ENCODE measurements at regions not wholly inside any gene's neighbourhood (a gene's known extent, or its start where the extent isn't known, plus 50 kb on each side); places are given as distances from the start of the nearest gene placed in this dataset.
"Not testable (repeated sequence)": the region's sequence is repeated elsewhere in the genome, so short reads cannot be mapped to it uniquely, and the experiment has no call there.

DNA sequence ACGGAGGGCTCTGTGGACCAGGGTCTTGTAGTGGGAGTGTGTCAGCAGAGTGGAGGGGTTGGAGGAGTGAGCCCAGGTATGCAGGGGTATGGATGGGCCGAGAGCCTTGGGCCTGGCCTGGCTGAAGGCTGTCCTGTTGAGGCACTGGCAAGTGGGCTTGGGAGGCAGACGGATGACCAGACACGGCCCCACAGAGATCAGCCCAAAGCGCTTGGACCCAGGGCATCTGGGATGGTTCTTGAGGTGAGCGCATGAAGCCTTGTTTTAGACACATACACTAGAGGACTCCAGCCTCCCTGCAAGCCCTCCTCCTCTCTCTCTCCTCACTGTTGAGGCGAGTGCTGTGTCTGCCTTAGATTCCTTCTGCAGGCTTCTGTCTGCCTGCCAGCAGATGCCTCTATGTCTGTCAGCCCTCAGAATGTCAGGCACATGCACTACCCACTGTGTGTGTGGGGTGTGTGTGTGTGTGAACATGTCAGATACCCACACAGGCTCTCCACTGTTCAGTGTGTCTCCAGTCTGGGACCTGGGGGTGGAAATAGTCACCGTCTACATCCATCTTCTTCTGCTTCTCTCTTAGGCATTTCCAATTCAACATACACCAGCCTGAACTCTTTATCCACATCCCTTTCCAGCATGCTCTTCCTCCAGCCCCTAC is 218.0 kb upstream of the PLGLB1 start:
- H3K4me3 ChIP-seq (ENCODE audit: low read depth, low read length), result not testable (repeated sequence)
- TF ChIP-seq, protein P1, sequence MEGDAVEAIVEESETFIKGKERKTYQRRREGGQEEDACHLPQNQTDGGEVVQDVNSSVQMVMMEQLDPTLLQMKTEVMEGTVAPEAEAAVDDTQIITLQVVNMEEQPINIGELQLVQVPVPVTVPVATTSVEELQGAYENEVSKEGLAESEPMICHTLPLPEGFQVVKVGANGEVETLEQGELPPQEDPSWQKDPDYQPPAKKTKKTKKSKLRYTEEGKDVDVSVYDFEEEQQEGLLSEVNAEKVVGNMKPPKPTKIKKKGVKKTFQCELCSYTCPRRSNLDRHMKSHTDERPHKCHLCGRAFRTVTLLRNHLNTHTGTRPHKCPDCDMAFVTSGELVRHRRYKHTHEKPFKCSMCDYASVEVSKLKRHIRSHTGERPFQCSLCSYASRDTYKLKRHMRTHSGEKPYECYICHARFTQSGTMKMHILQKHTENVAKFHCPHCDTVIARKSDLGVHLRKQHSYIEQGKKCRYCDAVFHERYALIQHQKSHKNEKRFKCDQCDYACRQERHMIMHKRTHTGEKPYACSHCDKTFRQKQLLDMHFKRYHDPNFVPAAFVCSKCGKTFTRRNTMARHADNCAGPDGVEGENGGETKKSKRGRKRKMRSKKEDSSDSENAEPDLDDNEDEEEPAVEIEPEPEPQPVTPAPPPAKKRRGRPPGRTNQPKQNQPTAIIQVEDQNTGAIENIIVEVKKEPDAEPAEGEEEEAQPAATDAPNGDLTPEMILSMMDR (conservative IDR thresholded peaks at IDR 0.05; ENCODE audit: low read depth, low read length), result peak; percentile 47
- DNase-seq (ENCODE audit: low read depth), result peak; percentile 38

DNA sequence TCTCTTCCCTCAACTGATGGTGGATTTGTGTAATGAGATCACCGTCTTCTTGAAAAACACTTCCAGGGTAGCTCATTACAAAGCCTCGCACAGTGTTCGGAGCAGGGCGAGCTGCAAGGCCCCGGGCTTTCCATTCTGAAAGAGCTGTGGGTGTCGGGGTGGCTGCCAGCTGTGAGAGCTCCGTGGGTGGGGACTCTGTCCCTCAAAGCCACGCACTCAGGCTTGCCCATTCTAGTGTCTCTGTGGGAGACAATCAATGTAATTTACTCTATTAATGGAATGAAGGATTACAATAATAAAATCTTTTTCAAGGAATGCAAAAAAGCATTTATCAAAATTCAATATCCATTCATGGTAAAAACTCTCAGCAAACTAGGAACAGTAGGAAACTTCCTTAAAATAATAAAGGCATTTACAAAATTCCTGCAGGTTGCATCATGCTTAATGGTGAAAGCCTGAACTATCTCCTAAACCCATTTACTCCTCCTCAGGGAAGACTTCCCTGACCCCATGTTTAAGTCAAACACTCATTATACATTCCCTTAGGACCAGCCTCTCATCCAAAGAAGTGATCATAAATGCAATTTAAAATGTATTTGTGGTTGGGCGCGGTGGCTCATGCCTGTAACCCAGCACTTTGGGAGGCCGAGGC is 224.5 kb upstream of the PLGLB1 start:
- DNase-seq (ENCODE audit: low read depth); H3K4me3 ChIP-seq (ENCODE audit: low read depth, low read length): not testable (repeated sequence)

DNA sequence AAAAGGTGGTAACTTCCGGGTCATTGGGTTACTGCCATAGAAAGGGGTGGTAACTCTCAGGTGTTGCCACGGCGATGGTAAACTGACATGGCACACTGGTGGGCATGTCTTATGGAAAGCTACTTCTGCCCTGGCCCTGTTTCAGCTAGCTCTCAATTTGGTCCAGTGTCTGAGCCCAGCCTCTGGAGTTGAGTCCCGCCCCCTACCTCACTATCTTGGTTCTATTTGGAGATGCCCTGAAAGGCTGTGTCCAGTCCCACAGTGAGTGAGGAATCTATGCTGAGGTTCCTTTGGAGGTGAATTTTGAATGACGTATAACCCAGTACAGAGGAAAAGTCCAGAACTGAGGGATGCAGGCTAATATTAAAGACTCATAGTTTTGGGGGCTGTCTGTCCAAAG is 230.4 kb upstream of the PLGLB1 start:
- H3K4me3 ChIP-seq (ENCODE audit: low read depth, low read length), result not testable (repeated sequence)

DNA sequence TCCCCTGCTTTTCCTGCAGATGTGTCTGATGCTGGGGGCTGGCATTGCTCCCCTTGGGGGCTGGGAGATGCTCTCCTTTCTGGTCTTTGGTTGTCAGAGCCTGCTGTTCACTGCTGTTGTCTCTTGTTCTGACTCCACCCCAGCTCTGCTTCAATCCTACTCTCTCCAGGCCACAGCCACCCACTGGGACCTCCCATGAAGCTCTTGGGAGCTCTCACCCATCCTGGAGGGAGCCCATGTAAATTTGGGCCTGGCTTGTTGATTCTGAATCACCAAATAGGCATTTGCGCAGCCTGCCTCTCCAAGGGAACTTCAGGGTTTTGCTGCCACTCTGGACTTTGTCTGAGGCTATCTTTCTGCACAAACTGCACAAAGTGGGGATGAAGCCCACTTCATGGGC is 232.9 kb upstream of the PLGLB1 start:
- not testable (repeated sequence) for DNase-seq (ENCODE audit: low read depth); H3K4me3 ChIP-seq (ENCODE audit: low read depth, low read length)

More for the DNA sequence above, 230.4 kb upstream of the PLGLB1 start:
- not testable (repeated sequence) for DNase-seq (ENCODE audit: low read depth)

DNA sequence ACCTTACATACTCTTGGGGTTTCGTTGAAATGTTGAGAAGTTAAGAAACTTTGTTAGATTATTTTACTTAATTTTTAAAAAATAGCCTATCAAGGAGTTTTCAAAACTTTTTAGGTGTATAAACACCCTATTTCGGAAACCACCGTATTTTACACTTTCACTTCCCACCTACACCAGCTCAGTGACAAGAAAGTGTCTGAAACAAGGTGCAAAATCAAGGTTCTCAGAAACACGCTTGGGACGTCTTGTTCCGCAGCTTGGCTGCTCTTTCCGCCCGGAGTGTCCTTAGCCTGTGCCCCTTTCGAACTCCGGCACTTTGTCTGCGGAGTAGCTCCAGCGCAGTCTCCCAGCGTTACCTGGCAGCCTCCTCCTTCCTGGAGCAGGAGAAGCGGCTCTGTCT is 233.8 kb upstream of the PLGLB1 start:
- not testable (repeated sequence) for DNase-seq (ENCODE audit: low read depth)

DNA sequence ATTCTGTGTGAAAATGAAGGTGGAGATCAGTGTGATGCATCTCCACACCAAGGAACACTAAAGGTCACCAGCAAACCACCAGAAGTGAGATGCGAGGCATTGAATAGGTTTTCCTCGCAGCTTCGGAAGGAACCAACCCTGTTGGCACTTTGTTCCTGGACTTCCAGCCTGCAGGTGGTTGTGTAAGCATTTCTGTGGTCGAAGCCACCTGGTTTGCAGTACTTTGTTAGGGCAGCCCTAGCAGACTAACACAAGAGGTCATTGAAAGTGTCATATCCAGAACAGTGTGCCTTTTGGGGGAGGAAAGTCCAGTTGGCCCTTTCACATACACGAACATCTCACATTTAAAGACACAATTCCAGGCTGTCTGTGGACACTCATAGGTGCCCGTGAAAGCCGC is 237.2 kb upstream of the PLGLB1 start:
- H3K4me3 ChIP-seq (ENCODE audit: low read depth, low read length); DNase-seq (ENCODE audit: low read depth): not testable (repeated sequence)

More for the DNA sequence above, 233.8 kb upstream of the PLGLB1 start:
- not testable (repeated sequence) for H3K4me3 ChIP-seq (ENCODE audit: low read depth, low read length)

DNA sequence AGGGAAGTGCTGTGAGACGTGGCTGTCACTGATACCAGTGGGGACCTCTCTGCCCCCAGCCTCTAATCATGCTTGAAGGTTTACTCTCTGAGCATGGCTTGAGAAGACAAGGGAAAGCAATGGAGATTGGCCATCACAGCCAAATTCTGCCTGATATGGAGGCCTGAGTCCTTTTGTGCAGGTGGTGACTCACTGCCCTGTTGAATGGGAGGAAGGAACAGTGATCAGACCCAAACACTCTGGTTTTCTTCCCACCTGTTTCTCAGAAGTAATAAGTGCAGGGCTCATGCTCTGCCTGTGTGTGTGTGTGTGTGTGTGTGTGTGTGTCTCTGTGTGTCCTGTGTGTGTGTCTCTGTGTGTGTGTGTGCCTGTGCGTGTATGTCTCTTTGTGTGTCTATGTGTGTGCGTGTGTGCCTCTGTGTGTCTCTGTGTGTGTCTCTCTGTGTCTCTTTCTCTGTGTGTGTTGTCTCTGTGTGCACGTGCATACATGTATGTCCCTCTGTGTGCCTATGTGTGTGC is 240.6 kb upstream of the PLGLB1 start:
- DNase-seq (ENCODE audit: low read depth); H3K4me3 ChIP-seq (ENCODE audit: low read depth, low read length): not testable (repeated sequence)

DNA sequence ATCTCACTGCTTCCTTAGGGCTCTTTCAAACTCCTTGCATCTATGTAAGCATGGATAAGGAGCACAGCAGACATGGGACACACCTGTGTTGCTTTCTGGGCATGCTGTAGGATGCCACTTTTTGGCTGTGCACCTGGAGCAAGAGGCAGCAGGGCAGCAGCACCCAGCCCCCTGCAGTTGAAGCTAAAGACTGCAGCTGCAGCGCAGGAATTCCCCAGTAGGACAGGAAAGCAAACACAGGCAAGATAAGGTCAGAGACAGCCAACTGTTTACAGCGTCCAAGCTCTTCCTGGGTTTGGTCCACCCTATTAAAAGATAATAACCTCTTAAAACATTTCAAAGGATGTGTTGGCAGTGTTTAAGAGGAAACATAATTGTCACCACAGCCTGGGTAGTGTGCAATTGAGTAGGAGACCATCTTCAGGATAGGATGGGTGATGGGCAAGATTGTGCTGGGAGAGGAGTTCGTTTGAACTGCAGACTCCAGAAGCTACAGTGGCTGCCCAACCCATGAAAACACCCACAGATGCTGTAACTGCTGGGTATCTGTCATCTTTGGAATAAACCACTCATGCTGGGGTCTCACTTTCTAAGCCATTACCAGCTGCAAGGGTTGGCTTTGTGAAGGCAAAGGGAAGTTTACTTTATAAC is 242.3 kb upstream of the PLGLB1 start:
- not testable (repeated sequence) for DNase-seq (ENCODE audit: low read depth); H3K4me3 ChIP-seq (ENCODE audit: low read depth, low read length)

DNA sequence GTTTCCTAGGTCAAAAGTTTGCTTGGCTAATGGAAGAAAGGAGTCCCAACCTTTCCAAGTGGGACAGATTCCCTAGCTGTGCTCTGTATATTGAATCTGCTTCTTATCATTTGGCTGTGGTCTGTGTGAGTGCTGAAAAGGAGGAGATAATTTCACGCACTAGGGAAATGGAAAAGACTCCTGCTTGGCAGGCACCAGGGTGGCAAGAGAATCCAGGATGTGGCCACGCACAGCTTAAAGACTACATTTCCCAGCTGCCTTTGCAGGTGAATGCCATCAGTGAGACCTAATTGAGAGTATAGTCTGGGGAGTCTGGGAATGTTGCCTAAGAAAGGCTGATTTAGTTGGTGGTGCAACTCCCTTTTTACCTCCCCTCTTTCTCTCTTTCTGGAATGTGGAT is 253.5 kb upstream of the PLGLB1 start:
- not testable (repeated sequence) for DNase-seq (ENCODE audit: low read depth); H3K4me3 ChIP-seq (ENCODE audit: low read depth, low read length)

DNA sequence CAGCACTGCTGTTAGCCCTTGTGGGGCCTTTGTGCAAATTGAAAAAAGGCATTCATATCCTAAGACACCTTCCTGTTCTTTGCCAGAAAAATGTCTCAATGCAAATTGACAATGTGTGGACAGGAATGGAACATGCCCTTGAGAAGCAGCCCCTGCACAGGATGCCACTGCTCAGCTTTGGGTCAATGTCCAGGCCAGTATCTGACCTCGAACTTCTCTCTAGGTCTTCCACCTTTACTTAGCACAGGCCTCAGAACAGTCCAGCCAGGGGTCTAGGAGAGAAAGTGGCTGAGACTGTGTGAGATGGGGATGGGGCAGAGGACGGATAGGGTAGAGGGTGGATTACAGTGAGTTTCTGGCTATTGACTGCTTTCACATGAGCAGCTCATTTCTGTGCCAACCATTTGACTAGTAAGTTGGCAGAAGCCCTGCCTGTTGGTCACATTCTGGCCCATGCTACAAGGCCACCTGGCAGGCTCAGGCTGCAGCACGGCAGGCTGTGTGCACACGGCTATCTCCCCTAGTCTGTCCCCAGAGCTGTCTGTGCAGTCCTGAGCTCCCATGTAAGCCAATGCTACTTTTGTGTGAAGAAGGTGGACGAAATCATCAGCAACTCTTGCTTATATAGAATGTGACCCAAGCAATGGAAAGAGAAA is 254.5 kb upstream of the PLGLB1 start:
- DNase-seq (ENCODE audit: low read depth), result not testable (repeated sequence)

DNA sequence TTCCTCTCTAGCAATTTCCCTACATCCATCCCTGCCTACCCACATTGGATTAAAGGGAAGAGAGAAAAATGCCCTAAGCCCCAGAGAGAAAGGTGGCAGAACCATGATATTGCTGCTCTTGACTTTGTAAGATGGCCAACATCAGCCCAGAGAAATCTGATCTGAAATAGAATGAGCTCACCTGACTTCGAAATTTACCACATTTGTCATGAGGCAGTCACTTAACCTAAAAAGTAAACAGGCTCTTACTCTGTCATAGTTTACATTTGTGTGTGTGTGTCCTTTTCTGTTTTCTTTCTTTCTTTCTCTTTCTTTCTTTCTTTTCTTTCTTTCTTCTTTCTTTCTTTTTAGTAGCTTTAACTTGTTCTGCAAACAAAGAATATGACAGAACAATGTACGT is 255.0 kb upstream of the PLGLB1 start:
- not testable (repeated sequence) for H3K4me3 ChIP-seq (ENCODE audit: low read depth, low read length); DNase-seq (ENCODE audit: low read depth)

More for the DNA sequence above, 254.5 kb upstream of the PLGLB1 start:
- H3K4me3 ChIP-seq (ENCODE audit: low read depth, low read length), result not testable (repeated sequence)

DNA sequence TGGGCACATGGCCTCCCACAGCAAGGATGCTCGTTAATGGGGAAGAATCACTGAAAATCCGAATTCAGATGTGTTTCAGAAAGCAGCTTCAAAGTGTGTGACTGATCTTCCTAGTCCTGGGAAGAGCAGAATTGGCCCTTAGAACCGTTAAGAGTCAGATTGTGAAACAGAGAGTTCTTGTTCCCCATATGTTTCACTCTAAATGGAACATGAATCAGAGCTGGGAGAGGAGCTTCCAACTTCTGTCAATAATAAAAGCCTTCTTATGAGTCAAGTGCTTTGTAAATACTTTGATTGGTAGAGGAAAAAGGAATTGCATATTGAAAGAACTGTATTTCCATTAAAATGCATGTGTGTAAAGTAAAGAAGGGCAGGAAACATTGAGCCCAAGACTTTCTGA is 256.1 kb upstream of the PLGLB1 start:
- not testable (repeated sequence) for H3K4me3 ChIP-seq (ENCODE audit: low read depth, low read length); DNase-seq (ENCODE audit: low read depth)

DNA sequence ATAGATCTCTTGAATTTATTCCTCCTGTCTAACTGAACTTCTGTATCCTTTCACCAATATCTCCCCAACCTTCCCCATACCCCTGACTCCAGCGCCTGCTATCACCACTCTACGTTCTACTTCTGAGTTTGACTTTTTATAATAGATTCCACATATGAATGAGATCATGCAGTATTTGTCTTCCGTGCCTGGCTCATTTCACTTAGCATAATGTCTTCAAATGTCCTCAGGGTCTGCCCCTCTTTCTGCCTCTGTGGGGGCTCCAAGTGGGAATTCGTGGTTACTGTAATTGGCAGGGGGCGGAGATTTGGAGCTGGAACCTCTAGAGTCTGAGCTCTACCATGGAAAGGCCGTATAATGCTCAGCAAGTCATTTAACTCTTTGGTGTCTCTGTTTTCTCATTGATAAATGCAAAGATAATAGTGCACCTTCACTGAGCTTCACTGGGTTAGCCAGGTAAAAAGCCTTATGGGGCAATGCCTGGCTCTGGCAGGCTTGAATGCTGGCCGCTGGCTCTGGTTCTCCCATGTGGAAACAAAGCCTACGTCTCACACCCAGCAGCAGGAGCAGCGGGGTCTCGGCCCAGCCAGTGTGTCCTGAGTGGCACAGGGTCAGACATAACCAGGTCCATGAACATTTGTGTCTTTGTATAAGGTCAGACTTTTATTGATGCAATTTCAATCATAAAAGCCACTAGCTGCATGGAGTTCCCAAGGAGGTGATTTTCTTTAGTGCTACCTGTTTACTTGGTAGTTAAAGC is 259.1 kb upstream of the PLGLB1 start:
- not testable (repeated sequence) for H3K4me3 ChIP-seq (ENCODE audit: low read depth, low read length); DNase-seq (ENCODE audit: low read depth)

DNA sequence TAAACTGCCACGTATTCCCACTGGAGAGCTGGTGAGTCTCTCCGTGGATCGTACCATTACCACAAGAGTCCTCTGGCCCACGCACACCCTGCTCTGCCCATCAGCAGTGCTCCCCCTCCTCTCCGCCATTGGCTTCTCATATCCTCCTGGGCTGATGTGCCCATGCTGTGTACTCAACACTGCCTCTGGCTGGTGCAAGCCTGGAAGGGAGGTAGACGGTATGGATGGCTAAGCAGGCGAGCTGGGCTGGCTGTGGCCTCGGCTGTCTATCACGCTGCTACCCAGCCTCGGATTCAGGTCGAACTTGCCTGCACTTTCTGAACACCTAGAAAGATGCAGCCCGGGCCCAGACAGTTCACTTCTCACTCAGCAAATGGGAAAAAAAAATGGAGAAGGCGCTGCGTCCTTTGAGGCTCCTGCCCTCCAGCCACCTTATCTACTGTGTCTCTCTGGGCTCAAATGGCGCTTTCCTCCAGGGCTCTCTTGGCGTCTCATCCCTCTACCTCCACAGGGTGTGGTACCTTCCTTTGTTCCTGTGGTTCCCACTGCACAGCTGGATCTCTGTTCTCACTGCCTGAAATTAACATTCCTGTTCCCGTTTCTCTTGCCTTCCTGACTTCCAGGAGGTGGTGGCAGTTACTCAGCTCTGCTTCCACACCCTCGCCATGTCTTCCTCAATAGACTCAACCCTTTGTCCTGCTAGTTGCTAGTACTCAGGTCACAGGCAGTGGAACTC is 262.3 kb upstream of the PLGLB1 start:
- not testable (repeated sequence) for DNase-seq (ENCODE audit: low read depth); H3K4me3 ChIP-seq (ENCODE audit: low read depth, low read length)

DNA sequence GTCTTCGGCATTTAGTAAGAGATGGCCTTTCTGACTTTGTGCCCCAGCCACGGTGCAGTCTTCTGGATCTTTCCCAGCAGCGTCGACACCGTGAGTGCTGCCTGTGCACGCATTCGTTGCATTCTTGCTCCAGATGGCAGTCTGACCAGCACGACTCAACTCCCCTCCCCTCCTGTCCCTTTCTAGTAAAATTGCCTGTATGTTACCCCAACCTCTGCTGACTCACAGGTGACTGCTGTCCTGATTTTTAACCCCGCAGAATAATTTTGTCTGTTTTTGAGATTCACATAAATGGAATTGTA is 262.8 kb upstream of the PLGLB1 start:
- DNase-seq (ENCODE audit: low read depth); H3K4me3 ChIP-seq (ENCODE audit: low read depth, low read length): not testable (repeated sequence)

DNA sequence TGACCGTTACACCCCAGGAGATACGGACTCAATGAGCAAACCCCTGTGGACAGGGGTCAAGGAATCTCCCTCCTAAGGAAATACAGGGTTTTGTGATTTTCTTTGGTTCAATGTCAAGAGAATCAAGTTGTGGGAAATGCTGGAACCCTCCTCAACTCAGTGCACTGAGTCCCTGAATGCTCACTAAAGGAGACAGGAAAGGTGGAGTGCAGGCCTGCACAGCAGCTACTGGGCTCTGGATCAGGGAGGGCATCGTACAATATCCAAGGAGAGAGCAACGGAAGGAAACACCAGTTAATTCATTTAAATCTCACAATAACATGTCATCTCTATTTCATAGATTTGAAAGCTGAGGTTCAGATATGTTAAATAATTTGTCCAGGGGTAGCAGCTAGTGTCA is 263.5 kb upstream of the PLGLB1 start:
- not testable (repeated sequence) for DNase-seq (ENCODE audit: low read depth); H3K4me3 ChIP-seq (ENCODE audit: low read depth, low read length)
